ENCODE measurements at regions not wholly inside any gene's neighbourhood (a gene's known extent, or its start where the extent isn't known, plus 50 kb on each side); places are given as distances from the start of the nearest gene placed in this dataset.

GRCh38 chr15:96746665-96747064, 416.2 kb downstream of the NR2F2 start:
- no peak for TF ChIP-seq EZH2phosphoT487 (IDR thresholded peaks at IDR 0.05; ENCODE audit: insufficient read depth, low read depth)
- TF ChIP-seq EZH2 (IDR thresholded peaks at IDR 0.05; ENCODE audit: insufficient read depth, poor library complexity, severe bottlenecking): no peak

Measured in GM23248 (cell line).